Coronary artery (tissue), 2 donors: ENCODE measurements at regions not wholly inside any gene's neighbourhood (a gene's known extent, or its start where the extent isn't known, plus 50 kb on each side); places are given as distances from the start of the nearest gene placed in this dataset.
A peak's percentile ranks its signal among the peaks of the same experiment; 100 is the strongest.

Experiments
- DNase-seq: peaks from one replicate; pipeline ENCODE4 v3.0.0-alpha.2; 2017; ENCODE audit warnings: low spot score
- H3K27ac ChIP-seq, 2 donors: fragments of 200-600 bp; sonication (generic); one replicate each; pipeline ENCODE4 v1.5.1; 2016 to 2019
- H3K4me3 ChIP-seq: fragments of 200-600 bp; sonication (generic); 2 replicates; pipeline ENCODE4 v1.5.1; 2016; ENCODE audit warnings: mild to moderate bottlenecking, moderate library complexity
- TF ChIP-seq, protein P1 (sequence below): fragments of 200-600 bp; sonication (generic); IDR thresholded peaks from one replicate; pipeline ENCODE4 v1.5.1; 2019; ENCODE audit warnings: antibody characterized with exemption

DNA sequence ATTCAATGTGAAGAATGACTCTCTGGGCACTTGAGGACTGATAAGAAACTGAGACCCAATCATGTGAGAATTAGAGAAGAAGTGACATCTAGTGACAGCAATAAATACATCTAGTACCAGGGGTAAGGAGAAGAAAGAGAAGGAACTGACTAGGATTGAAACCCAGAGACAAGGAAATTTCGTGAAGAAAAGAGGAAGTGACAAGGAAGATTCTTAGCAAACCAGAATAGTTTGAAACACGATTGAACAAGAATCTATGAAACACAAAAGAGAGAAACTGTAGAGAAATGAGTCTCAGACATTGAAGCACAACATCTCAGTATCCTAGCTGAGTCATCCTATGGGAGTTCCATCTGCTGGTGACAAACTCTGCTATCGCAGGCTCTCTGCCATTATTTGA lies 571.9 kb upstream of the PKDCC start:
- TF ChIP-seq, protein P1, sequence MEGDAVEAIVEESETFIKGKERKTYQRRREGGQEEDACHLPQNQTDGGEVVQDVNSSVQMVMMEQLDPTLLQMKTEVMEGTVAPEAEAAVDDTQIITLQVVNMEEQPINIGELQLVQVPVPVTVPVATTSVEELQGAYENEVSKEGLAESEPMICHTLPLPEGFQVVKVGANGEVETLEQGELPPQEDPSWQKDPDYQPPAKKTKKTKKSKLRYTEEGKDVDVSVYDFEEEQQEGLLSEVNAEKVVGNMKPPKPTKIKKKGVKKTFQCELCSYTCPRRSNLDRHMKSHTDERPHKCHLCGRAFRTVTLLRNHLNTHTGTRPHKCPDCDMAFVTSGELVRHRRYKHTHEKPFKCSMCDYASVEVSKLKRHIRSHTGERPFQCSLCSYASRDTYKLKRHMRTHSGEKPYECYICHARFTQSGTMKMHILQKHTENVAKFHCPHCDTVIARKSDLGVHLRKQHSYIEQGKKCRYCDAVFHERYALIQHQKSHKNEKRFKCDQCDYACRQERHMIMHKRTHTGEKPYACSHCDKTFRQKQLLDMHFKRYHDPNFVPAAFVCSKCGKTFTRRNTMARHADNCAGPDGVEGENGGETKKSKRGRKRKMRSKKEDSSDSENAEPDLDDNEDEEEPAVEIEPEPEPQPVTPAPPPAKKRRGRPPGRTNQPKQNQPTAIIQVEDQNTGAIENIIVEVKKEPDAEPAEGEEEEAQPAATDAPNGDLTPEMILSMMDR = no peak
- H3K27ac ChIP-seq = no peak overlapping the region
- no peak for DNase-seq
- H3K4me3 ChIP-seq = no peak overlapping the region

DNA sequence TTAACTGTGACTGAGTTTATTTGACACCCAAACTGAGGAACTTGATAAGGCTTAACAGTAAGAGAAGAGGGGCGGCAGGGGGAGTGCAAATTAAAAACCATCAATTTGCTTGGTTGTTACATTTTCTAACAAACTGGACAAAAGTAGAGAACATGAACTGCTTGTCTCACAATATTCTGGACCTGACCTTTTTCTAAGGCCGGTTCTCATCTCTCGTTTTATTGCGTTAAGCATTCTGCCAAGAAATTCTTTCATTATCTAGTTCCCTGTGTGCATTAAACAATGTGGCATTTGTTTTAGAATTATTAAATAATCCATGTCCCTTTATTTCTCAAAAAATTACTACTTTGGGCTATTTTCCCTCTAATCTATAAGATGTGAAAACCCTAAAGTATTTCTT lies 565.2 kb upstream of the PKDCC start:
- DNase-seq = no peak
- no peak overlapping the region for H3K4me3 ChIP-seq
- TF ChIP-seq, protein P1 = no peak
- H3K27ac ChIP-seq = no peak overlapping the region

DNA sequence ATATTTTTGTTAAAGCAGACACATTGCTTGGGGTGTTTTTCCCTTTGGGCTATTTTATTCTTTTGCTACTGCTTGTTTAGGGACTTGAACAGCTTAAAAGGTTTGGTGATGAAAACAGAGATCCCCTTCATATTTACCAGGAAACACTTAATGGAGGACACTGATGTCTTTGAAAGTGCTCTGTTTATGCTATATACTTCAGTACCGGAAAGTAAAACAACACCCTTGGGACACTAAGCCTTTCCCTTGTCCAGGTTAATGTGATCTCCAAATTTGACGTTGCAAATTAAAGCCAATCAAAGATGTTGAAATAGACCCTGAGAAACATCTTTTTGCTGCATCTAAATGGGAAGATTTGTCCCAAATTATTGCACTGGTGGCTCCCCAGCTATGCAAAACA lies 564.6 kb upstream of the PKDCC start:
- no peak for DNase-seq
- Histone ChIP-seq H3K4me3 (no peak overlapping the region), H3K27ac (no peak overlapping the region)
- TF ChIP-seq, protein P1 = no peak

DNA sequence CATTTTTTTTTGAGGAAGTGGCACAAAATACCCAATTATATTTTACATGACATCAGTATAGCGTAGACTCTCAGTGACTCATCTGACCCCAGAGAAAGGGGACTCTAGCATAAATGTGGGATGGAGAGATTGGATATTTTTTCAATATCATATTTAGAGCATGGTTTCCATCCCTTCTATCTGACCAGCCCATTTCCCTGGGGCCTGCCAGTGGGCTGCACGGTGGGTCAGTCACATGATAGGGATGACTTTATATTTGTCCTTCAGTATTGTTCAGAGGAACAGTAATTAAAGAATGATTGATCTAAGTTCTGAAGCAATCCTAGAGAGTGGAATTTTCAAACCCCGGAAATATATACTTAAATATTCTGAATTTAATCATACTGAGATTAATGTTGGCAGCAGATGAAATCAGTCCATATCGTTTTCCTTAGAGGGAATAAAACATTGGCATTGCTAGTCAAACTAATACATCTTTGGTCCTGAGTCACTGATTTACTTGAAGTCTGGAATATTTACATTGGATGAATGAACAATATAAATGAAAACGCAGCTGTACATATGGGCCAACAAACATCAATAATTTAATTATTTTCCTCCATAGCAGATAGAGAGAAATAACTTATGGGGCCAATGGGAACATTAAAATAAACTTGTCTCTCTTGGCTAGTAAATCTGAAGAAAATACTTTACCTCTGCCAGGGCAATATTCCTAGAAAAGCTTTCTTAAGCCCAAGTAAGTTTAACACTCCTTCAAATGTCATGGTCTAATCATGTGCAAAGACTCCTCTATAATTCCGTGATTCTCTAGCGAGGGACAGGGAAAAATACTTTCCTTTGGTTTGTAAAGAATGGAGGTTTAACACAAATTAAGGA lies 563.6 kb upstream of the PKDCC start:
- Histone ChIP-seq H3K27ac (no peak overlapping the region), H3K4me3 (no peak overlapping the region)
- DNase-seq = no peak
- TF ChIP-seq, protein P1 = no peak

DNA sequence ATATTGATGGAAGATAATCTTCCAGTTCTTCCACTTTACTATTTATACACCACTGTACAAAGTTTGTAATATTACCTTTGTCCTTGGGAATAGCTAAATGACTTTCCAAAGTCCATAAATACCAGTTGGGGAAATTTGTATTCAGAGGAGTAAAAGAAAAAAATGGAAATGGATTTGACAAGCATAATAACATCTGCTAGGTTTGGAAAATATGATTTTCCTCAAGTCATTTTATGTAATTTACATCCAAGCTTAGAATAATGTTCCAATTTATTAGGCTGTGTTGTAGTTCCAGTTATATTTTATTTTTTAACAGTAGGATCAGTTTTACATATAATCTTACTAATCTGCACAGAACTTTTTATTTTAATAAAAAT lies 563.0 kb upstream of the PKDCC start:
- no peak for DNase-seq
- H3K27ac ChIP-seq = no peak overlapping the region
- H3K4me3 ChIP-seq = no peak overlapping the region
- TF ChIP-seq, protein P1 = no peak

DNA sequence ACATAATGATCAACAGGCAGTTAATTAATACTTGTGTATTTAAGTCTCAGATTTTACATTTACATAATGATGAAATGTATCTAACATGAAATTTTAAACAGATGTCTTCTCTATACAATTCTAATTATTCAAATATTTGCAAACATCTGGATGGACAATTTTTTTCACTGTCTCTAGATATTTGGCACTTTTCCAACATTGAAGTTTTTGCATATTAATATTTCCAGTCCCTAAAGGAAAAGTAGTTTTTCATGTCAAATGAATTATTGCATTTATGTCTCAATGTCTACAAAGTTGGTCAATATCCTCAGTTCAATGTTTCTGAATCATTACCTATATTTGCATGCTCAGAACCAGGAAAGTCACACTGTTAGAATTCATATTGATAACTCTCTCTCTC lies 560.9 kb upstream of the PKDCC start:
- H3K27ac ChIP-seq = no peak overlapping the region
- H3K4me3 ChIP-seq = no peak overlapping the region
- TF ChIP-seq, protein P1 = no peak
- no peak for DNase-seq

DNA sequence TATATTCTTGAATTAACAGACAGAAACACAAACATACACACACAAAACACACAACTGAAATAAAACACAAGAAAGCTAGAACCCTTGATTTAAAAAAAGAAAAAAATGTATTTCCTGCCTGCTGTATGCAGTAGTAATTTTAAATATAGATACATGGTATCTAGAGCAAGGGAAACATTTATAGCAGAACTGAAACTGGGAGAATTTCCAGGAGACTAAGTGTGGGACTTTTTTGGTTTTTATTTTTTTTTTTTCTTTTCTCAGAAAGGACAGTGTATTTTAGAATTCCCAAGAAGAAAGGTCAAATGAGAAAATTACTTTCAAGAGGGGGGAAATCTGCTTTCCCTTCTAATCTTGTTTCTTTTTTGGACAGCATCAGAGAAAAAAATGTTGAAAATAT lies 558.9 kb upstream of the PKDCC start:
- no peak overlapping the region for H3K4me3 ChIP-seq
- peak overlapping the region in 1 of 2 donors; percentile 27 for H3K27ac ChIP-seq
- TF ChIP-seq, protein P1 = no peak
- DNase-seq = no peak
